Karpas-422 (cell line): ENCODE measurements at regions not wholly inside any gene's neighbourhood (a gene's known extent, or its start where the extent isn't known, plus 50 kb on each side); places are given as distances from the start of the nearest gene placed in this dataset.

Experiments
- DNase-seq: peaks from one replicate; pipeline ENCODE4 v3.0.0-alpha.2; 2015
- H2AFZ ChIP-seq: fragments of 200-600 bp; sonication (generic); 2 replicates; pipeline ENCODE4 v1.6.1; 2014; ENCODE audit warnings: antibody characterized with exemption, low read length, mixed read lengths
- H3K27ac ChIP-seq: fragments of 200-600 bp; sonication (generic); 2 replicates; pipeline ENCODE4 v1.5.1; 2014; ENCODE audit warnings: mild to moderate bottlenecking, low read length, moderate library complexity
- H3K27me3 ChIP-seq: fragments of 200-600 bp; sonication (generic); 2 replicates; pipeline ENCODE4 v1.6.1; 2014; ENCODE audit warnings: low read length, mixed read lengths
- H3K36me3 ChIP-seq: fragments of 200-600 bp; sonication (generic); 2 replicates; pipeline ENCODE4 v1.6.1; 2014; ENCODE audit warnings: low read length, mixed read lengths; ENCODE audit not compliant: insufficient read depth
- H3K4me1 ChIP-seq: fragments of 200-600 bp; sonication (generic); 2 replicates; pipeline ENCODE4 v1.6.1; 2014; ENCODE audit warnings: mild to moderate bottlenecking, low read length, mixed read lengths
- H3K4me2 ChIP-seq: fragments of 200-600 bp; sonication (generic); 2 replicates; pipeline ENCODE4 v1.6.1; 2014; ENCODE audit warnings: low read length, low read depth, mild to moderate bottlenecking; ENCODE audit not compliant: poor library complexity, severe bottlenecking
- H3K4me3 ChIP-seq: fragments of 200-600 bp; sonication (generic); 2 replicates; pipeline ENCODE4 v1.5.1; 2014; ENCODE audit warnings: mild to moderate bottlenecking, antibody characterized with exemption, low read length, mixed read lengths
- H3K79me2 ChIP-seq: fragments of 200-600 bp; sonication (generic); 2 replicates; pipeline ENCODE4 v1.6.1; 2014; ENCODE audit warnings: mild to moderate bottlenecking, low read length, mixed read lengths
- H3K9ac ChIP-seq: fragments of 200-600 bp; sonication (generic); 2 replicates; pipeline ENCODE4 v1.6.0; 2014; ENCODE audit warnings: low read length
- H3K9me2 ChIP-seq: fragments of 200-600 bp; sonication (generic), shearing (Covaris generic); replicated peaks from 2 replicates; pipeline ENCODE4 v1.6.0; 2014; ENCODE audit warnings: mild to moderate bottlenecking, low read length, moderate library complexity; ENCODE audit not compliant: insufficient read depth
- H3K9me3 ChIP-seq: fragments of 300-700, 200-600 bp; sonication (generic); 2 replicates; pipeline ENCODE4 v1.6.1; 2014; ENCODE audit warnings: low read length, mixed read lengths
- H4K20me1 ChIP-seq: fragments of 200-600 bp; sonication (generic); 2 replicates; pipeline ENCODE4 v1.6.1; 2014; ENCODE audit warnings: mild to moderate bottlenecking, antibody characterized with exemption, low read length, low read depth; ENCODE audit not compliant: insufficient read depth

DNA sequence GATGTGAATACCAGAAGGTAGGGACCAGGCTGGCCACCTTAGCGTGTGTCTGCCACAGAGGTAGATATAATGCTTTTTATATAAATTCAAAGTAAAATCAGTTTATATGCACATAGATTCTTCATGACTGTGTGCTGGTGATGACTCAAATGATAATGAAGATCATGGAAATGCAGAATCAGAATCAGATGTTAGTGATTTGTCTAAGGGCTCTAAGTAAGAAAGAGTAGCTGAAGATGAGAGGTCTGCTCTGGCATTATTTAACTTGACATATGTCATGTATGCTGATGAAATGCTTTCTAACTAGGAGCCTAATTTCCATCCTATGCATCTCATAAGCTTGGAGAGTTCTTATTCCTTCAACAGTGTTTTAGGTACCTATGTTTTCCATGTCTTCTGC is 50.3 kb upstream of the DPH6 start:
- Histone ChIP-seq H3K4me3 (no peak overlapping the region), H3K27me3 (no peaks in the 10 kb centered on the region), H3K9ac (no peak overlapping the region), H3K79me2 (no peaks in the 10 kb centered on the region), H3K27ac (no peak overlapping the region), H3K4me2 (no peak overlapping the region), H3K36me3 (no peaks in the 10 kb centered on the region), H4K20me1 (no peaks in the 10 kb centered on the region), H3K9me3 (no peaks in the 10 kb centered on the region), H3K9me2 (no peaks in the 10 kb centered on the region), H3K4me1 (no peaks in the 10 kb centered on the region), H2AFZ (no peak overlapping the region)
- DNase-seq = no peak

- no peak for DNase-seq
- no peaks in the 10 kb centered on the region for H3K79me2 ChIP-seq
- H3K9me2 ChIP-seq = no peaks in the 10 kb centered on the region
- no peaks in the 10 kb centered on the region for H3K9me3 ChIP-seq
- H3K4me3 ChIP-seq = no peak overlapping the region
- H3K4me2 ChIP-seq = no peak overlapping the region
- H3K9ac ChIP-seq = no peak overlapping the region
- no peaks in the 10 kb centered on the region for H3K36me3 ChIP-seq
- no peak overlapping the region for H2AFZ ChIP-seq
- H3K27ac ChIP-seq = no peak overlapping the region
- no peaks in the 10 kb centered on the region for H3K4me1 ChIP-seq
- no peaks in the 10 kb centered on the region for H3K27me3 ChIP-seq
- H4K20me1 ChIP-seq = no peaks in the 10 kb centered on the region
These were observed 56.9 kb upstream of the DPH6 start for GRCh38 chr15:35602836-35603235.

GRCh38 chr15:35603301-35603700 is 57.3 kb upstream of the DPH6 start:
- Histone ChIP-seq H3K36me3 (no peaks in the 10 kb centered on the region), H3K27me3 (no peaks in the 10 kb centered on the region), H3K9me2 (no peaks in the 10 kb centered on the region), H3K4me1 (no peaks in the 10 kb centered on the region), H3K9me3 (no peaks in the 10 kb centered on the region), H3K4me2 (no peak overlapping the region), H3K79me2 (no peaks in the 10 kb centered on the region), H4K20me1 (no peaks in the 10 kb centered on the region), H3K4me3 (no peak overlapping the region), H3K9ac (no peak overlapping the region), H2AFZ (no peak overlapping the region), H3K27ac (no peak overlapping the region)
- DNase-seq = no peak

GRCh38 chr15:35603856-35604255 is 57.9 kb upstream of the DPH6 start:
- Histone ChIP-seq H3K9me3 (no peaks in the 10 kb centered on the region), H3K9me2 (no peaks in the 10 kb centered on the region), H3K4me3 (no peak overlapping the region), H3K4me1 (no peaks in the 10 kb centered on the region), H2AFZ (no peak overlapping the region), H3K4me2 (no peak overlapping the region), H3K27me3 (no peaks in the 10 kb centered on the region), H4K20me1 (no peaks in the 10 kb centered on the region), H3K79me2 (no peaks in the 10 kb centered on the region), H3K36me3 (no peaks in the 10 kb centered on the region), H3K27ac (no peak overlapping the region), H3K9ac (no peak overlapping the region)
- no peak for DNase-seq

DNA sequence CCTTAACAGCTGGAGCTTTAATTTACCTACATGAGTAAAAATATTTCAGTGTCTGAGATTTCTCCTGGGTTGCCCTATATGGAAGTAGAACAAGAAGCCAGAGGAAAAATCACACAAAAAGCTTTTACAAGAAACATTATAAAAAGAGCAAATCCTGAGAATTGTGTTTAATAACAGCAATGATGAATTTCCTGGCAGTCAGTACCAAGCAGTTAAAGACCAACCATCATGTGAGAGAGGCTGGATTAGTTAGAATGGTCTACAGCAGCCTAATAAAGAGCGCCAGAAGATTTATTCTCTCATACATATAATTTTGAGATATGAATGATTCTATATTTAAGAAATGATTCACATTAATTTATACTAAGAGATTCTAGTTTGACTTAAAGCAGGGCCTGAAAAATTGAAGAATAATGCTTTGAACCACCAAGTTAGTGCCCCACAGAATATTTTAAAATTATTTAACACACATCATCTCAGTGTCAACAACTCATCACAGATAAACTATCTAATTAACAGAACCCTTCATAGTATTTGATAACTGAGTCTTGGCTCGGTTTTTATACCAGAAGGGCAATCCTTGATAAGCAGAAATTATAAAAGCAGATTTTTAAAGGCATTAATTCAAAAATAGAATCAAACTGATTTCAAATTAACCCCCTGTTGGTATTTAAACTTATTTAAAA is 59.9 kb upstream of the DPH6 start:
- H2AFZ ChIP-seq = no peak overlapping the region
- no peak overlapping the region for H3K27ac ChIP-seq
- H3K9me3 ChIP-seq = no peaks in the 10 kb centered on the region
- H3K4me2 ChIP-seq = no peak overlapping the region
- no peaks in the 10 kb centered on the region for H3K79me2 ChIP-seq
- no peaks in the 10 kb centered on the region for H3K27me3 ChIP-seq
- H3K36me3 ChIP-seq = no peaks in the 10 kb centered on the region
- H3K9me2 ChIP-seq = no peaks in the 10 kb centered on the region
- H3K9ac ChIP-seq = no peak overlapping the region
- no peaks in the 10 kb centered on the region for H3K4me1 ChIP-seq
- no peak for DNase-seq
- no peaks in the 10 kb centered on the region for H4K20me1 ChIP-seq
- H3K4me3 ChIP-seq = no peak overlapping the region

- Histone ChIP-seq H3K9me3 (no peaks in the 10 kb centered on the region), H3K27ac (no peak overlapping the region), H3K4me3 (no peak overlapping the region), H2AFZ (no peak overlapping the region), H3K4me1 (peaks cover under 1% of the 10 kb centered on the region), H3K9ac (no peak overlapping the region), H3K36me3 (no peaks in the 10 kb centered on the region), H3K27me3 (no peaks in the 10 kb centered on the region), H4K20me1 (no peaks in the 10 kb centered on the region), H3K79me2 (no peaks in the 10 kb centered on the region), H3K4me2 (no peak overlapping the region), H3K9me2 (no peaks in the 10 kb centered on the region)
- no peak for DNase-seq
These were observed 60.5 kb upstream of the DPH6 start for GRCh38 chr15:35606450-35606779.

GRCh38 chr15:35616498-35617271 is 70.7 kb upstream of the DPH6 start:
- no peaks in the 10 kb centered on the region for H3K79me2 ChIP-seq
- H3K27ac ChIP-seq = no peak overlapping the region
- no peaks in the 10 kb centered on the region for H3K27me3 ChIP-seq
- H2AFZ ChIP-seq = no peak overlapping the region
- H3K4me3 ChIP-seq = no peak overlapping the region
- H3K9me2 ChIP-seq = no peaks in the 10 kb centered on the region
- H3K36me3 ChIP-seq = no peaks in the 10 kb centered on the region
- no peaks in the 10 kb centered on the region for H4K20me1 ChIP-seq
- peaks cover 11% of the 10 kb centered on the region for H3K4me1 ChIP-seq
- no peak overlapping the region for H3K9ac ChIP-seq
- no peak for DNase-seq
- no peak overlapping the region for H3K4me2 ChIP-seq
- no peaks in the 10 kb centered on the region for H3K9me3 ChIP-seq

DNA sequence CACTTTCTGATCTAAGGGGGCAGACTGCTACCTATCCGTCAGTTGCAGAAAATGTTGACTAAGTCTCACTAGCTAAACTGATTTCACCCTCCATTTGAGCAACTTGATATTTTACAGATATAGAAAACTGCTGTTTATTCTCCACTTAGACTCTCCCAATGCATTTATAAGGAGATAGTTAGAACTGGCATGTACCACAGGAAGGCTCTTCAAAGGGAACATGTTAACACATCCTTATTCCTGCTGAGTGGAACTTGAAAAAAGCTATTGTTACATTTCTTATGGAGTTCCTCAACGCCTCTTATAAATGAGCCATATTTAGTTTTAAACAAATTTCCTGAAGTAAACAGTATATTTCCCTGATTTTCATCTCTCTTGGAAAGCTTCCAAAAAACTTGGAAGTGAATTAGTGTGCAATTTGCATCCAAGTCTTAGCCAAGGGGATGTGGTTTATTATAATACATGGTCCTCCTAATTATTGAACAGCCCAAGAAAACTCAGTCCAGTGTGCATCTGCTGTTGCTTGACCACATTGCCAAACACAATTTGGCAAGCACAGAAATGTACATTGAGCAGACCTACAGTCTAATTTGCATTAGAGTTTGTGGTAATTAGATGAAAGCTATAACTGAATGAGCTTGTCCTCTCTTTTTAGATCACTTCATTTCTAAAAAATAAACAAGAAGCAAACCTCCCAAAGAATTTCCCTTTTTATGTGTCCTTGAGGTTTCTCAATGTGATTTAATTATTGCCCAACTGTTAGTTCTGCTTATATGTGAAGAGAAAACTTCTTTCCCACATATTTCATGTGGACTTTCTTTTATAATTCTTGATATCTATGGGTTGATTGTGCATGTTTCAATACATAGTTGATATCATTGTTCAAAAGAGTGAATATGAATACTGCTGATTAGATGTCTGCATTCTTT is 72.6 kb upstream of the DPH6 start:
- no peak overlapping the region for H3K9ac ChIP-seq
- no peak overlapping the region for H3K4me2 ChIP-seq

More for the DNA sequence above, 72.6 kb upstream of the DPH6 start:
- H3K27me3 ChIP-seq = no peaks in the 10 kb centered on the region
- H3K27ac ChIP-seq = no peak overlapping the region
- H3K9me3 ChIP-seq = no peaks in the 10 kb centered on the region
- H4K20me1 ChIP-seq = no peaks in the 10 kb centered on the region
- H3K9me2 ChIP-seq = no peaks in the 10 kb centered on the region
- H3K4me1 ChIP-seq = no peaks in the 10 kb centered on the region
- no peak overlapping the region for H3K4me3 ChIP-seq
- no peaks in the 10 kb centered on the region for H3K79me2 ChIP-seq
- H2AFZ ChIP-seq = no peak overlapping the region
- no peak for DNase-seq
- no peaks in the 10 kb centered on the region for H3K36me3 ChIP-seq
